ENCODE measurements at regions not wholly inside any gene's neighbourhood (a gene's known extent, or its start where the extent isn't known, plus 50 kb on each side); places are given as distances from the start of the nearest gene placed in this dataset.

GRCh38 chr16:51624080-51624775 is 473.2 kb upstream of the SALL1 start:
- TF ChIP-seq CTCF (IDR thresholded peaks at IDR 0.05; ENCODE audit: insufficient read depth, low read length): no peak
- H3K4me3 ChIP-seq (ENCODE audit: low read depth, low read length): no peak overlapping the region
- no peak for DNase-seq (ENCODE audit: low read depth)

DNA sequence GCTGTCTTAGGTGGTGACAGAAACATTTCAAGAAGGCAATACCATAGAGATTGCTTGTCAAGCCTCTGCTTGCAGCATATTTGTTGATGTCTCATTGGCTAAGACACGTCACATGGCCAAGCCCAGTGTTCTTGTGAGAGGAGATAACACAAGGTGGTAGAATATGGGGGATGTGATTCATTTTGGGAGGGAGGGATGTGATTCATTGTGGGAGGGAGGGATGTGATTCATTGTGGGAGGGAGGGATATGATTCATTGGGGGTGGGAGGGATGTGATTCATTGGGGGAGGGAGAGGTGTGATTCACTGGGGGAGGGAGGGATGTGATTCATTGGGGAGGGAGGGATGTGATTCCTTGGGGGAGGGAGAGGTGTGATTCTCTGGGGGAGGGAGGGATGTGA is 470.5 kb upstream of the SALL1 start:
- no peak overlapping the region for H3K4me3 ChIP-seq (ENCODE audit: low read depth, low read length)
- DNase-seq (ENCODE audit: low read depth): no peak
- no peak for TF ChIP-seq CTCF (IDR thresholded peaks at IDR 0.05; ENCODE audit: insufficient read depth, low read length)

DNA sequence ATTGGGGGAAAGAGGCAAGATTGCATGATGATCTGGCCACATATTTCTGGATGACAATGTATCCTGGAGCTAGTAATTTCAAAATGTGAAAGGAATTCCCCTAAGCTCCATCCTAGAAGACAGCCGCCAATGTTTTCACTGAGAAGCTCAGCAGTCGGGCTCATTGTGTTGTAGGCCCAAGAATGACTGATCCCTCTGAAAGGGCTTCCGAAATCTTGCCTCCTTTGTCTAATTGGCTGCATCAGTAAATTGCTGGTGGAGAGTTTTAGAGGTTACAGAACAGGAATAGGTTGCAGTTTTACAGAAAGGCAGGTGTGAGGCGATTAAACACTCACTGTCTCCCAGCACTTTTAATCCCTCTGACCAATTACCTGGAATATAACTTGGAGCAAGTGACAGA is 464.1 kb upstream of the SALL1 start:
- TF ChIP-seq CTCF (IDR thresholded peaks at IDR 0.05; ENCODE audit: insufficient read depth, low read length): no peak
- no peak overlapping the region for H3K4me3 ChIP-seq (ENCODE audit: low read depth, low read length)
- DNase-seq (ENCODE audit: low read depth): no peak

DNA sequence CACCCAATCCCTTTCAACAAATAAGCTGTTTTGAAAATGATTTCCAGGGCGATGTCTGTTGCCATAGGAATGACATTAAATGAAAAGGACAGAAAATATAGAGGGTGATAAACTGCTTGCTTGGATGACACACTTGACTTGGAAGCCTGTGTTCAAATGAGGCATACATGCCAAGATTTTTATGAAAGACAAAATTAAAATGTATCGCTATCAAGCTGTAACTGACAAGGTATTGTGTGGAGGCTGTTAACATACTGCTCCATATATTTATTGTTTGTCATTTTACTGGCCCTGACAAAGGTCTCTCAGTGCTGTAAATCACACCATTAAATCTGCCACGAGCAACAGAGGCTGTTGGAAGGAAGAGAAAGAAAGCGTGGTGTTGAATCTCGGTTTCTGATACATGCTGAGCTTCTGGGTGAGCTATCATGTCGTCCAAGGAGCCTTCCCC is 456.2 kb upstream of the SALL1 start:
- H3K4me3 ChIP-seq (ENCODE audit: low read depth, low read length): no peak overlapping the region
- peak; percentile 14 for DNase-seq (ENCODE audit: low read depth)
- no peak for TF ChIP-seq CTCF (IDR thresholded peaks at IDR 0.05; ENCODE audit: insufficient read depth, low read length)

DNA sequence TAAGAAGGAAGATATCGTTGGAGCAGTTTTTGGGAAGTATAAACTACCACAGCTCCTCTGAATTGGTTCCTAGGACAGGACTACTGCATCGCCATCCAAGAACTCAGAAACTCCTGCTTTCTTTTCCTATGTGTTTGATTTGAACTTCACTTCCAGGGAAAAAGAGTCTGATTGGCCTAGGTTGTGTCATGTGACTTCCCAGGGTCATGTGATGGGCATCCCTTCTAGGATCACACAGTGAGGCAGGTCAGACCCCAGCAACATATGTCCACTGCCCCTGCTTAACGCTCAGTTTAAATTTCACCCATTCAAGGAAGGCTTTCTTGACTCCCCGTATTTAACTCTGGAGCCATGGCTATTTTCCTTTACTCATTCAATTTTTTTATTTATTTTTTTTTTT is 445.2 kb upstream of the SALL1 start:
- DNase-seq (ENCODE audit: low read depth): no peak
- no peak overlapping the region for H3K4me3 ChIP-seq (ENCODE audit: low read depth, low read length)
- TF ChIP-seq CTCF (IDR thresholded peaks at IDR 0.05; ENCODE audit: insufficient read depth, low read length): no peak

- no peak for TF ChIP-seq CTCF (IDR thresholded peaks at IDR 0.05; ENCODE audit: insufficient read depth, low read length)
- no peak overlapping the region for H3K4me3 ChIP-seq (ENCODE audit: low read depth, low read length)
- no peak for DNase-seq (ENCODE audit: low read depth)
Observed at GRCh38 chr16:51592535-51593300, 441.6 kb upstream of the SALL1 start.

Data from fibroblast of the aortic adventitia (primary cell).